GM08714 (cell line): ENCODE measurements at regions not wholly inside any gene's neighbourhood (a gene's known extent, or its start where the extent isn't known, plus 50 kb on each side); places are given as distances from the start of the nearest gene placed in this dataset.
A peak's percentile ranks its signal among the peaks of the same experiment; 100 is the strongest.

Source experiments
- H3K4me3 ChIP-seq: fragments of 200-500 bp; sonication (Bioruptor generic); 2 replicates; pipeline ENCODE4 v1.5.1; 2014; ENCODE audit warnings: mild to moderate bottlenecking, low read length, inconsistent platforms
- ZNF274 ChIP-seq: IDR thresholded peaks from 2 replicates; pipeline ENCODE4 v1.6.1; 2012; ENCODE audit warnings: mild to moderate bottlenecking, low read depth, low read length

- TF ChIP-seq ZNF274: no peak
- no peak overlapping the region for H3K4me3 ChIP-seq
Observed at GRCh38 chr6:37099442-37099841, 70.5 kb upstream of the PIM1 start.

- H3K4me3 ChIP-seq: no peak overlapping the region
- no peak for TF ChIP-seq ZNF274
Observed at GRCh38 chr6:37100745-37101144, 69.2 kb upstream of the PIM1 start.

- TF ChIP-seq ZNF274: no peak
- H3K4me3 ChIP-seq: no peak overlapping the region
Observed at GRCh38 chr6:37101991-37102298, 68.0 kb upstream of the PIM1 start.

GRCh38 chr6:37102299-37103168 lies 67.4 kb upstream of the PIM1 start:
- peak overlapping the region; percentile 30; the same call in 1 of the 2 replicates for H3K4me3 ChIP-seq
- no peak for TF ChIP-seq ZNF274

- no peak for TF ChIP-seq ZNF274
- H3K4me3 ChIP-seq: peak overlapping the region; percentile 30; the same call in 1 of the 2 replicates
Observed at GRCh38 chr6:37103169-37104039, 66.5 kb upstream of the PIM1 start.

GRCh38 chr6:37104824-37105147 lies 65.2 kb upstream of the PIM1 start:
- H3K4me3 ChIP-seq: no peak overlapping the region
- TF ChIP-seq ZNF274: no peak

DNA sequence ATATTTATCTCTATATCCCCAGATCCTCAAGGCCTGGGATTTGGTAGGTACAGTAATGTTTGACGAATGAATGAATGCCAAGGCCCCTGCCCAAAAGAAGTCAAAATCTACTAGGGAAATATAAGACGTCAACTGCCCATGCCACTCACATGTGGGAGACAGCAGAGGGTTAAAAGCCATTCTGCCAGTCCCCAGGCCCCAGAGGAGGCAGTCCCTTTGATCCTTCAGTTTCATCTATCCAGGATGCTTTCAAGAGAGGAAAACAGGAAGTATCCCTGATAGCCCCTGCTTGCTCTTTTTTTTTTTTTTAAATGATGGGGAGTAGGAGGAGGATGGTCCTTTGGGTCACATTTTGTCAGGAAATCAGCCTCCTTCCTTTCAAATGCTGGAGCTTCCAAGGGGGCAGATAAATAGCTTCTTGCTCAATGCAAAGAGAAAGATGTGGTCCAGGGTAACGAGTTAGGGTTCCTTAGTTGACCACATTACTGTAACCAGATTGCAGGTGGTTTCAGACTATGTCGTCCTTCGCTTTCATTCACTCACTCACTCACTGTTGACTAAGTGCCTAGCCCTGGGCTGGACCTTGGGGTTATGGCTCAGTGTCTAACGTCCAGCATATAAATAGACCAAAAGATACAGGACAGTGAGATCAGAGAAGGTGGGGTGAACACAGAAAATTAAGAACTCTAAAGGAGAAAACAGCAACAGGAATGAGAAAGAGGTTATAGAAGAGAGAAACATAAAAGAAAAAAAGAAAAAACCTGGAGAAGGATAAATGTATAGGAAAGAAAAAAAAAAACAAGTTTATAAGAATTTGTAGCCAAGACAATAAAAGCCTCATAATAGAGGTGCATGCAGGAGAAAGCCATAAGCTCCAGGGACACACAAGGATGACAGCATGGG lies 64.6 kb upstream of the PIM1 start:
- H3K4me3 ChIP-seq: no peak overlapping the region
- no peak for TF ChIP-seq ZNF274

GRCh38 chr6:37106051-37106363 lies 63.9 kb upstream of the PIM1 start:
- TF ChIP-seq ZNF274: no peak
- H3K4me3 ChIP-seq: no peak overlapping the region

DNA sequence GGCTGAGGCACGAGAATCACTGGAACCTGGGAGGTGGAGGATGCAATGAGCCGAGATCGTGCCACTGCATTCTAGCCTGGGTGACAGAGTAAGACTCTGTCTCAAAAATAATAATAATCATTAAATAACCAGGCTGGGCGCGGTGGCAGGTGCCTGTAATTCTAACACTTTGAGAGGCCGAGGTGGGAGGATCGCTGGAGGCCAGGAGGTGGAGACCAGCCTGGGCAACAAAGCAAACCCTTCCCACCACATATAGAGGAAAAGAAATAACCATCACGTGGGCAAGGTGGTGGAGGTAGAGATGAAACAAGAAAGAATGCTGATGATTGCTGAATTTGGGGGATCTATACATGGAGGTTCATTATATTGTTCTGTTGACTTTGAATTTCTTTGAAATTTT lies 63.4 kb upstream of the PIM1 start:
- no peak for TF ChIP-seq ZNF274

DNA sequence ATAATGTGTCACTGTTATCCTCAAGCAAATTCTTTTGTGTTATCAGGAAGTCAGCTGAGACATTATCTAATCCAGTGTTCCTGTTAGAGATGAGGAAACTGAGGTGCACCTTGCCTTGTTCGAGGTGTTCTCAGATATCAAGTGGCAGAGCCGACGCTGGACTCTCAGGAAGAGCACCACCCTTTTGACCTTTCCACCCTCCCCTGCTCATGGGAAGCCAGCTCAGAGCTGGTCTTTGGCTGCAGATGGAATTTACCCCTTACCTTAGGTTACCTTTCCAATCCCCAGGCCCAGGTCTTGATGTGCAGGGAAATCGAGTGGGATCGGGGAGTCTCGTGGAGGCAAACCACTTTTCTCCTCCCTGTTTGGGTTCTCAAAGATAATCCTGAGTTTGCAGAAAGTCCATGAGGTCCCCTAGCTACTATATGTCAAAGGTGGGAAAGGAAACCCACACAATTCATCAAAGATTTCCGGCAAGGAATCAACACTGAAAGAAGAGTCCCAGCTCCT lies 62.9 kb upstream of the PIM1 start:
- TF ChIP-seq ZNF274: no peak
- no peak overlapping the region for H3K4me3 ChIP-seq

More for the DNA sequence above, 63.4 kb upstream of the PIM1 start:
- H3K4me3 ChIP-seq: no peak overlapping the region

- H3K4me3 ChIP-seq: no peak overlapping the region
- TF ChIP-seq ZNF274: no peak
Observed at GRCh38 chr6:37109714-37110499, 60.0 kb upstream of the PIM1 start.

GRCh38 chr6:37110500-37111461 lies 59.2 kb upstream of the PIM1 start:
- TF ChIP-seq ZNF274: no peak
- no peak overlapping the region for H3K4me3 ChIP-seq
